ENCODE measurements at regions not wholly inside any gene's neighbourhood (a gene's known extent, or its start where the extent isn't known, plus 50 kb on each side); places are given as distances from the start of the nearest gene placed in this dataset.

- DNase-seq, result no peak
- H3K36me3 ChIP-seq (replicated peaks in 1 of 2; ENCODE audit: control insufficient read depth in 1 of 2, insufficient read depth in 2 of 2, low read length in 1 of 2), result no peaks in the 10 kb centered on the region
- no peak overlapping the region for H3K4me2 ChIP-seq
- H2AFZ ChIP-seq (ENCODE audit: low read depth), result no peak overlapping the region
- no peaks in the 10 kb centered on the region for H4K20me1 ChIP-seq (ENCODE audit: insufficient read depth)
- no peaks in the 10 kb centered on the region for H3K9me3 ChIP-seq
- no peaks in the 10 kb centered on the region for H3K9me2 ChIP-seq
- no peaks in the 10 kb centered on the region for H3K79me2 ChIP-seq (ENCODE audit: insufficient read depth)
- no peak overlapping the region for H3K27ac ChIP-seq (ENCODE audit: low read depth in 2 of 2, low read length in 1 of 2)
- ChIA-PET POLR2A (no interaction called here), CTCF (no interaction called here)
- H3K27me3 ChIP-seq (ENCODE audit: insufficient read depth), result no peaks in the 10 kb centered on the region
- H3K4me1 ChIP-seq (ENCODE audit: control insufficient read depth in 1 of 2, insufficient read depth in 2 of 2, low read depth in 1 of 2, low read length in 1 of 2), result no peaks in the 10 kb centered on the region; a peak in 1 of 4 replicates
- no peak overlapping the region for H3K4me3 ChIP-seq (ENCODE audit: low read depth in 2 of 2, low read length in 1 of 2)
- no peaks in the 10 kb centered on the region for H3F3A ChIP-seq (replicated peaks; ENCODE audit: insufficient read depth)
- TF ChIP-seq NFIC (IDR thresholded peaks at IDR 0.05; ENCODE audit: borderline replicate concordance) (no peak), FOXJ3 (CRISPR knock-in tag; IDR thresholded peaks at IDR 0.05) (no peak), REST (IDR thresholded peaks at IDR 0.05; ENCODE audit: low read depth, low read length) (no peak), USF1 (IDR thresholded peaks at IDR 0.05; ENCODE audit: borderline replicate concordance, low read depth) (no peak), GABPA (IDR thresholded peaks at IDR 0.05; ENCODE audit: low read depth) (no peak), SIN3A (IDR thresholded peaks at IDR 0.05; ENCODE audit: borderline replicate concordance, low read depth, low read length) (no peak), FOSL2 (IDR thresholded peaks at IDR 0.05; ENCODE audit: borderline replicate concordance, low read depth) (no peak), RFX5 (IDR thresholded peaks at IDR 0.05; ENCODE audit: low read length) (no peak)
- 81% methylated on average over 7 of the region's 7 CpGs for WGBS (ENCODE audit: low lambda C conversion rate)
- no peak overlapping the region for H3K9ac ChIP-seq
Measured at GRCh38 chr5:124451721-124452383, 294.6 kb downstream of the ZNF608 start.

GRCh38 chr5:124446120-124446519 is 300.3 kb downstream of the ZNF608 start:
- CTCF ChIA-PET, result interaction anchor here (0.8 to 1.8 kb wide), 5 partner anchors 8 to 192 kb away, joined by 3 to 8 read pairs (median 5); no protein-coding TSS in a partner anchor
- Histone ChIP-seq H3F3A (replicated peaks; ENCODE audit: insufficient read depth) (no peaks in the 10 kb centered on the region), H2AFZ (ENCODE audit: low read depth) (no peak overlapping the region), H3K9me3 (no peaks in the 10 kb centered on the region), H3K27ac (ENCODE audit: low read depth in 2 of 2, low read length in 1 of 2) (peak overlapping the region in 1 of 2 experiments; percentile 51; a peak in 1 of 4 replicates), H3K79me2 (ENCODE audit: insufficient read depth) (no peaks in the 10 kb centered on the region), H3K4me2 (no peak overlapping the region), H3K9ac (no peak overlapping the region), H3K9me2 (no peaks in the 10 kb centered on the region), H3K27me3 (ENCODE audit: insufficient read depth) (no peaks in the 10 kb centered on the region), H3K36me3 (replicated peaks in 1 of 2; ENCODE audit: control insufficient read depth in 1 of 2, insufficient read depth in 2 of 2, low read length in 1 of 2) (no peaks in the 10 kb centered on the region), H4K20me1 (ENCODE audit: insufficient read depth) (no peaks in the 10 kb centered on the region), H3K4me3 (ENCODE audit: low read depth in 2 of 2, low read length in 1 of 2) (no peak overlapping the region), H3K4me1 (ENCODE audit: control insufficient read depth in 1 of 2, insufficient read depth in 2 of 2, low read depth in 1 of 2, low read length in 1 of 2) (peaks cover 0 to 14% of the 10 kb centered on the region in 2 experiments; a peak in 2 of 4 replicates)
- no peak for DNase-seq
- POLR2A ChIA-PET, result interaction anchor here (1.2 kb wide), 1 partner anchor 16 kb away, joined by 3 read pairs; no protein-coding TSS in a partner anchor
- TF ChIP-seq TAF1 (IDR thresholded peaks at IDR 0.05; ENCODE audit: borderline replicate concordance, low read depth, low read length) (no peak), SMC3 (IDR thresholded peaks at IDR 0.05; ENCODE audit: low read depth, low read length) (no peak), EZH2phosphoT487 (IDR thresholded peaks at IDR 0.05; ENCODE audit: borderline replicate concordance, low read depth) (no peak), SIN3A (IDR thresholded peaks at IDR 0.05; ENCODE audit: borderline replicate concordance, low read depth, low read length) (no peak), EP300 (IDR thresholded peaks at IDR 0.05; ENCODE audit: borderline replicate concordance in 1 of 2, low read depth in 1 of 2, low read length in 1 of 2) (no peak), CTCF (IDR thresholded peaks at IDR 0.05) (no peak), MEF2A (IDR thresholded peaks at IDR 0.05; ENCODE audit: borderline replicate concordance, low read depth) (no peak), RAD21 (IDR thresholded peaks at IDR 0.05; ENCODE audit: low read length) (0 out of 2 replicates have a peak, but pooled peaks have one; percentile 10)
- WGBS (ENCODE audit: low lambda C conversion rate), result 69% methylated on average over 6 of the region's 6 CpGs

Measured in SK-N-SH (cell line).